Motor neuron (in vitro differentiated cells): ENCODE measurements at regions not wholly inside any gene's neighbourhood (a gene's known extent, or its start where the extent isn't known, plus 50 kb on each side); places are given as distances from the start of the nearest gene placed in this dataset.
A peak's percentile ranks its signal among the peaks of the same experiment; 100 is the strongest.

Source experiments
- ATAC-seq, 8 experiments: fragments of 200-7000 bp; cut with Tn5 transposase; replicated peaks in 6 of 8; 2 replicates each; pipeline ENCODE4 v1.8.0; 2021; ENCODE audit warnings: mild to moderate bottlenecking in 8 of 8, moderate library complexity in 8 of 8
- H3K27ac ChIP-seq, 2 donors: fragments of 250-450 bp; sonication (Bioruptor Pico); 2 replicates each; pipeline ENCODE4 v1.9.0; 2021; ENCODE audit warnings: antibody characterized with exemption in 2 of 2, mild to moderate bottlenecking in 2 of 2, moderate library complexity in 1 of 2
- H3K4me1 ChIP-seq, 2 donors: fragments of 250-450 bp; sonication (Bioruptor Pico); replicated peaks in 1 of 2; 2 replicates each; pipeline ENCODE4 v1.6.1; 2021; ENCODE audit warnings: antibody characterized with exemption in 2 of 2, mild to moderate bottlenecking in 2 of 2, moderate library complexity in 1 of 2
- H3K4me3 ChIP-seq, 5 donors: fragments of 250-450 bp; sonication (Bioruptor Pico); 2 replicates each; pipeline ENCODE4 v1.9.0; 2021; ENCODE audit warnings: antibody characterized with exemption in 5 of 5, mild to moderate bottlenecking in 5 of 5, moderate library complexity in 4 of 5
- WGBS, 10 experiments: fragments of 450-650 bp; shearing (Covaris generic); methylation state at CpG; one replicate each; pipeline ENCODE4 v1.0.0; 2022; 5-methylcytosine and 5-hydroxymethylcytosine counted together
- in situ Hi-C, 9 experiments: fragments of 400-800 bp; cut with MboI; loops; one replicate each; pipeline ENCODE4 v1.15.0; 2021; ENCODE audit warnings: low sequenced_read_pairs in 9 of 9, low pct_unique_long_range_greater_than_20kb in 2 of 9; ENCODE audit not compliant: unreplicated experiment in 9 of 9

- ATAC-seq, result no peak
- 40 to 80% (median 69%) methylated on average over 1 to 5 of the region's 9 CpGs; no CpG with 5 or more reads in 6 of the 10 experiments for WGBS, 10 experiments
- in situ Hi-C loops, result loop anchor here in 2 of 9 experiments (25.0 kb wide), 3 partner anchors 93 to 532 kb away; partner anchors contain the start of genes MATN3 (in 1 of the 2) and SDC1 (in 1 of the 2)
These were observed 53.6 kb upstream of the LAPTM4A start for GRCh38 chr2:20104900-20105545.

GRCh38 chr2:20103530-20103929 is 52.1 kb upstream of the LAPTM4A start:
- in situ Hi-C loops, result loop anchor here in 2 of 9 experiments (25.0 kb wide), 3 partner anchors 91 to 534 kb away; partner anchors contain the start of genes MATN3 (in 1 of the 2) and SDC1 (in 1 of the 2)
- H3K4me3 ChIP-seq, result no peak overlapping the region
- WGBS, 10 experiments, result 0 to 100% (median 100%) methylated on average over 1 of the region's 2 CpGs; no CpG with 5 or more reads in 4 of the 10 experiments
- H3K27ac ChIP-seq, result no peak overlapping the region
- H3K4me1 ChIP-seq, result peaks cover 2 to 10% of the 10 kb centered on the region in 2 donors
- ATAC-seq, result peak in 3 of 8 experiments; percentile 56 to 75 (median 56)

More at GRCh38 chr2:20104900-20105545, 53.6 kb upstream of the LAPTM4A start:
- Histone ChIP-seq H3K27ac (no peak overlapping the region), H3K4me1 (peaks cover 2 to 10% of the 10 kb centered on the region in 2 donors), H3K4me3 (no peak overlapping the region)
